ENCODE measurements at regions not wholly inside any gene's neighbourhood (a gene's known extent, or its start where the extent isn't known, plus 50 kb on each side); places are given as distances from the start of the nearest gene placed in this dataset.

DNA sequence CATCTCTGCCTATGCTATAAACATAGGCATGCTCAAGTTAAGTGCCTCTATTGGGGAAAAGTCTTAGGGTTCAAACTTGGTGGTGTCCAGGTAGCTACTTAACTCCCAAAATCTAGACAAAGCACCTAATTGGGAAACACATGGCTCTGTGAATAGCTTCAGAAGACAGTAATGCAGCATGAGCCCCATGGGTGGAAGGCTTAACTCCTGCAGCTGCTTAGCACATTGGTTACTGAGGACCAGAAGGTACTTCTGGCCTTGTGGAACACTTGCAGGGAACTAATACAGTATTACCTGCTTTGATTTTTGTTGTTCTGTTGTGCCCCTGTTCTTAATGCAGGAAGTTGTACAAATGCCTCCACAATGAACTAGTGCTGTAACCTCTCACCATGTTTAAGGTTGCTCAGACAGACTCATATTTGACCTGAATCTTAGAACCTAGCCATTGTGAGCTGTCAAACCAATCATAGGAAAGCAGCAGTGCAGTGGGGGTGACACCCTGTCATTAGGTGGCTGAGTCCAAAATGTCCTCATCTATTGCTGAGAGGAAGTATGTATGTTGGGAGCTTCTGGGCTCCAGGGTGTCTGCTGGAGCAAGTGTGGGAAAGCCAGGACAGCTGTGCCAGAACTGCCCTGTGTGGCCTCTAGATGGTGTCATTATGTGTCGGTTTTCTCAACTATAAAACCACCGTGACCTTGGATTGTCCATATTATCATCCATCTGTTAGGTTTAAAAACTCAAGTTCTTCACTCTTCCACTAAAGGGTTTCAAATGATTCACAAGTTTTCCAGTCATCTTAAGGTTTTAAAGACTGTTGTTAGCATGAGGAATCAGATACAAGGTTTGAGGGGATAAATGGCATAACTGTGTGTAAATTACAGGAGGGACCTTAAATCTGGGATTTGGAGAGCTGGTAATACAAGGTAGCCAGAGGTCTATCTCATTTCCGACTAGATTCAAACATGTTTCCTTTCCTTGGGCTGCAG is 69.9 kb upstream of the WDR1 start:
- TF ChIP-seq E2F4 (IDR thresholded peaks at IDR 0.05; ENCODE audit: low read depth, low read length) (no peak), RAD51 (IDR thresholded peaks at IDR 0.05) (no peak), NFIC (IDR thresholded peaks at IDR 0.05; ENCODE audit: low read depth, low read length) (no peak)
